Liver (tissue), 3 donors: ENCODE measurements at regions not wholly inside any gene's neighbourhood (a gene's known extent, or its start where the extent isn't known, plus 50 kb on each side); places are given as distances from the start of the nearest gene placed in this dataset.

Source experiments
- ATF3 ChIP-seq: IDR thresholded peaks from 2 replicates; pipeline ENCODE4 v1.6.1; 2016; ENCODE audit warnings: antibody characterized with exemption
- CTCF ChIP-seq: fragments of 150-350 bp; IDR thresholded peaks from 2 replicates; pipeline ENCODE4 v1.5.1; 2017; ENCODE audit warnings: improper control_type of control experiment, low read depth, low read length; ENCODE audit not compliant: missing input control
- EGR1 ChIP-seq, 2 donors: IDR thresholded peaks; 2 replicates each; pipeline ENCODE4 v1.6.1; 2016 to 2018; ENCODE audit warnings: antibody characterized with exemption in 2 of 2, low read depth in 2 of 2
- FOXA1 ChIP-seq: IDR thresholded peaks from 2 replicates; pipeline ENCODE4 v1.6.1; 2016; ENCODE audit warnings: antibody characterized with exemption
- GABPA ChIP-seq, 2 donors: IDR thresholded peaks in 1 of 2; conservative IDR thresholded peaks in 1 of 2; 2 replicates each; pipeline ENCODE4 v1.6.1; 2016; ENCODE audit warnings: antibody characterized with exemption in 2 of 2, mild to moderate bottlenecking in 1 of 2, moderate library complexity in 1 of 2
- HNF4G ChIP-seq: IDR thresholded peaks from 2 replicates; pipeline ENCODE4 v1.6.1; 2016; ENCODE audit warnings: antibody characterized with exemption
- JUND ChIP-seq, 2 donors: IDR thresholded peaks; 2 replicates each; pipeline ENCODE4 v1.6.1; 2016; ENCODE audit warnings: antibody characterized with exemption in 2 of 2
- MAX ChIP-seq: IDR thresholded peaks from 2 replicates; pipeline ENCODE4 v1.6.1; 2016; ENCODE audit warnings: antibody characterized with exemption
- REST ChIP-seq: IDR thresholded peaks from 2 replicates; pipeline ENCODE4 v1.6.1; 2016; ENCODE audit warnings: antibody characterized with exemption, mild to moderate bottlenecking
- TAF1 ChIP-seq: conservative IDR thresholded peaks from 2 replicates; pipeline ENCODE4 v1.6.1; 2016; ENCODE audit warnings: antibody characterized with exemption, mild to moderate bottlenecking
- YY1 ChIP-seq: IDR thresholded peaks from 2 replicates; pipeline ENCODE4 v1.6.1; 2016; ENCODE audit warnings: antibody characterized with exemption, mild to moderate bottlenecking
- ZBTB33 ChIP-seq: IDR thresholded peaks from 2 replicates; pipeline ENCODE4 v1.6.1; 2016; ENCODE audit warnings: antibody characterized with exemption
- donor health status: healthy.
- donor health status: healthy.

GRCh38 chr13:32962342-32962741 lies 53.9 kb upstream of the KL start:
- TF ChIP-seq CTCF (no peak), GABPA (IDR thresholded peaks at IDR 0.05 in 1 of 2, conservative IDR thresholded peaks at IDR 0.05 in 1 of 2) (no peak), EGR1 (IDR thresholded peaks at IDR 0.05; ENCODE audit: low read depth in 2 of 2) (no peak), REST (no peak), YY1 (no peak), TAF1 (no peak), JUND (IDR thresholded peaks at IDR 0.05) (no peak), ATF3 (no peak), HNF4G (no peak), FOXA1 (no peak), MAX (no peak), ZBTB33 (no peak)
